ENCODE measurements at regions not wholly inside any gene's neighbourhood (a gene's known extent, or its start where the extent isn't known, plus 50 kb on each side); places are given as distances from the start of the nearest gene placed in this dataset.

- no peaks in the 10 kb centered on the region for H3K36me3 ChIP-seq (ENCODE audit: control insufficient read depth in 3 of 3, insufficient read depth in 2 of 3, low read depth in 1 of 3, low read length in 3 of 3)
- H3K4me1 ChIP-seq (ENCODE audit: control insufficient read depth in 3 of 3, insufficient read depth in 2 of 3, low read depth in 1 of 3, low read length in 2 of 3): no peaks in the 10 kb centered on the region
- H3K27me3 ChIP-seq (ENCODE audit: control insufficient read depth in 3 of 3, insufficient read depth in 3 of 3, low read length in 3 of 3): no peaks in the 10 kb centered on the region
- no peaks in the 10 kb centered on the region for H3K9me3 ChIP-seq (ENCODE audit: control insufficient read depth in 2 of 2, insufficient read depth in 1 of 2, low read depth in 1 of 2, low read length in 1 of 2)
- H3K4me3 ChIP-seq (ENCODE audit: low read depth in 1 of 3, low read length in 3 of 3): no peak overlapping the region
- no peak for FAIRE-seq
- H3K27ac ChIP-seq (ENCODE audit: low read depth in 1 of 3, low read length in 2 of 3): no peak overlapping the region
- DNase-seq: no peak
Measured at GRCh38 chr9:21744841-21745240, 57.6 kb upstream of the MTAP start.

GRCh38 chr9:21746550-21746949 lies 55.9 kb upstream of the MTAP start:
- no peak overlapping the region for H3K27ac ChIP-seq (ENCODE audit: low read depth in 1 of 3, low read length in 2 of 3)
- no peaks in the 10 kb centered on the region for H3K27me3 ChIP-seq (ENCODE audit: control insufficient read depth in 3 of 3, insufficient read depth in 3 of 3, low read length in 3 of 3)
- H3K9me3 ChIP-seq (ENCODE audit: control insufficient read depth in 2 of 2, insufficient read depth in 1 of 2, low read depth in 1 of 2, low read length in 1 of 2): no peaks in the 10 kb centered on the region
- FAIRE-seq: no peak
- H3K36me3 ChIP-seq (ENCODE audit: control insufficient read depth in 3 of 3, insufficient read depth in 2 of 3, low read depth in 1 of 3, low read length in 3 of 3): no peaks in the 10 kb centered on the region
- DNase-seq: no peak
- no peaks in the 10 kb centered on the region for H3K4me1 ChIP-seq (ENCODE audit: control insufficient read depth in 3 of 3, insufficient read depth in 2 of 3, low read depth in 1 of 3, low read length in 2 of 3)
- no peak overlapping the region for H3K4me3 ChIP-seq (ENCODE audit: low read depth in 1 of 3, low read length in 3 of 3)
- 32 to 57% (median 46%) methylated on average over 1 of the region's 1 CpG for WGBS, 3 donors

GRCh38 chr9:21747175-21747574 lies 55.3 kb upstream of the MTAP start:
- H3K9me3 ChIP-seq (ENCODE audit: control insufficient read depth in 2 of 2, insufficient read depth in 1 of 2, low read depth in 1 of 2, low read length in 1 of 2): no peaks in the 10 kb centered on the region
- DNase-seq: no peak
- H3K27ac ChIP-seq (ENCODE audit: low read depth in 1 of 3, low read length in 2 of 3): no peak overlapping the region
- H3K27me3 ChIP-seq (ENCODE audit: control insufficient read depth in 3 of 3, insufficient read depth in 3 of 3, low read length in 3 of 3): peaks cover 0 to 5% (median 0%) of the 10 kb centered on the region in 3 donors
- no peak for FAIRE-seq
- H3K36me3 ChIP-seq (ENCODE audit: control insufficient read depth in 3 of 3, insufficient read depth in 2 of 3, low read depth in 1 of 3, low read length in 3 of 3): no peaks in the 10 kb centered on the region
- H3K4me3 ChIP-seq (ENCODE audit: low read depth in 1 of 3, low read length in 3 of 3): no peak overlapping the region
- H3K4me1 ChIP-seq (ENCODE audit: control insufficient read depth in 3 of 3, insufficient read depth in 2 of 3, low read depth in 1 of 3, low read length in 2 of 3): no peaks in the 10 kb centered on the region
- WGBS, 3 donors: 32 to 56% (median 51%) methylated on average over 2 of the region's 2 CpGs

- 47 to 69% (median 67%) methylated on average over 3 of the region's 3 CpGs for WGBS, 3 donors
- no peaks in the 10 kb centered on the region for H3K9me3 ChIP-seq (ENCODE audit: control insufficient read depth in 2 of 2, insufficient read depth in 1 of 2, low read depth in 1 of 2, low read length in 1 of 2)
- no peak overlapping the region for H3K27ac ChIP-seq (ENCODE audit: low read depth in 1 of 3, low read length in 2 of 3)
- FAIRE-seq: no peak
- peaks cover 0 to 5% (median 0%) of the 10 kb centered on the region in 3 donors for H3K27me3 ChIP-seq (ENCODE audit: control insufficient read depth in 3 of 3, insufficient read depth in 3 of 3, low read length in 3 of 3)
- no peak overlapping the region for H3K4me3 ChIP-seq (ENCODE audit: low read depth in 1 of 3, low read length in 3 of 3)
- no peaks in the 10 kb centered on the region for H3K4me1 ChIP-seq (ENCODE audit: control insufficient read depth in 3 of 3, insufficient read depth in 2 of 3, low read depth in 1 of 3, low read length in 2 of 3)
- H3K36me3 ChIP-seq (ENCODE audit: control insufficient read depth in 3 of 3, insufficient read depth in 2 of 3, low read depth in 1 of 3, low read length in 3 of 3): no peaks in the 10 kb centered on the region
- no peak for DNase-seq
Measured at GRCh38 chr9:21750021-21750735, 52.3 kb upstream of the MTAP start.

GRCh38 chr9:21751998-21752397 lies 50.4 kb upstream of the MTAP start:
- Histone ChIP-seq H3K4me1 (ENCODE audit: control insufficient read depth in 3 of 3, insufficient read depth in 2 of 3, low read depth in 1 of 3, low read length in 2 of 3) (no peaks in the 10 kb centered on the region), H3K9me3 (ENCODE audit: control insufficient read depth in 2 of 2, insufficient read depth in 1 of 2, low read depth in 1 of 2, low read length in 1 of 2) (no peaks in the 10 kb centered on the region), H3K27me3 (ENCODE audit: control insufficient read depth in 3 of 3, insufficient read depth in 3 of 3, low read length in 3 of 3) (peaks cover 0 to 5% (median 2%) of the 10 kb centered on the region in 3 donors), H3K36me3 (ENCODE audit: control insufficient read depth in 3 of 3, insufficient read depth in 2 of 3, low read depth in 1 of 3, low read length in 3 of 3) (no peaks in the 10 kb centered on the region), H3K27ac (ENCODE audit: low read depth in 1 of 3, low read length in 2 of 3) (no peak overlapping the region), H3K4me3 (ENCODE audit: low read depth in 1 of 3, low read length in 3 of 3) (no peak overlapping the region)
- FAIRE-seq (no peak), DNase-seq (no peak)

Measured in small intestine (tissue), 7 donors.